ENCODE measurements at regions not wholly inside any gene's neighbourhood (a gene's known extent, or its start where the extent isn't known, plus 50 kb on each side); places are given as distances from the start of the nearest gene placed in this dataset.

DNA sequence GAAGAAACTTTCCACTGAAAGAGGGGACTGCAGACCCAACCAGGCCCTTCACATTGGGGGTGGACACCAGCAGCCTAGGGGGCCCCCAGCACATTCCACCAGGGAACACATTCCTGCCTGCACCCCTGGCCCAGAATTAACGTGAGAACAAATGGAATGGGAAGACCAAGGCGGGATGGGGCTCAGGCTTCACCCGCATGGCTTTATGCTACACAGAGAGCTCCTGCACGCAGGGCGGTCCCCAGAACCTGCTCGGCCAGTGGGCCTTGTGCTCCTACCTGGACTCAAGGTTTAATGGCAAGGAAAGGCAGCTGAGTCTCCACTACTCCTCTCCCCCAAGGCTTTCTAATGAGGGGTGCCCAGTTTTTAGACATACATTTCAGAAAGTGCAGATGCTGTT lies 146.3 kb upstream of the GPR26 start:
- DNase-seq (ENCODE audit: low read depth): no peak
- H3K4me3 ChIP-seq (ENCODE audit: low read depth, low read length): no peak overlapping the region
- TF ChIP-seq CTCF (conservative IDR thresholded peaks at IDR 0.05; ENCODE audit: low read depth, low read length): no peak

DNA sequence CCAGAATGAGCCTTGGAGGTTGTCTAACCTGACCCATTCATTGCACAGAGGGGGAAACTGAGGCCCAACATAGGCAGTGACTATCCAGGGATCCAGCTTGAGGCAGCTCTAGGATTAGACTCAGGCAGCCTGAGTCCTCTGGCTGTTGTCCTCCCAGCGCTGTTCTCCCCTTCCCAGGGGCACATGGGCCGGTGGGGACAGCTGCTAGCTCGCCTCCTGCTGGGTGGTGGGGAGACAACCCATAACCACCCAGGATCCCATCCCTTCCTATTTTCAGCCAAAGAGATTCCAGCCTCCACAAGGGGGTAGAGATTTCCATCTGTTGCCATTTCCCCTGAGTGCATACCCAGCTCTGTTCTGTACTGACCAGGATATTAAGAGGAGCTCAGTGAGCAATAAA lies 145.1 kb upstream of the GPR26 start:
- no peak overlapping the region for H3K4me3 ChIP-seq (ENCODE audit: low read depth, low read length)
- no peak for DNase-seq (ENCODE audit: low read depth)
- no peak for TF ChIP-seq CTCF (conservative IDR thresholded peaks at IDR 0.05; ENCODE audit: low read depth, low read length)

DNA sequence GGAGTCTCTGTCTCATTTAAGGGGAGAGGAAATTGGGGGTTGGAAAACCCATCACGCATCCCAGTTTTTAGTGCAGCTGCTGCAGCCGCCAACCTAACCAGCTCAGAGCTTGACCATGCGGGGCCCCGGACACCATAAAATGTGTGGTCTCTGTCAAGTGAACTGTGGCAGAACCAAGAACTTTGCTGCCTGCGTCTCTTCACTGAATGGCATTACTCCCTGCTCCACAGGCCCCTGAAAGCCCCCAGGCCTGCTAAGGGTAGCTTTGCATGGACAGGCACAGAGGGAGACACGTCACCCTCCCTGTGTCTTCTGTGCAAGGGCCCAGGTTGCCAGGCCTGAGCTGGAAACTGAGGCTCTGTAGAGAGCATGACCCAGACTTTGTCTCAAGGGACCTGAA lies 144.6 kb upstream of the GPR26 start:
- DNase-seq (ENCODE audit: low read depth): no peak
- no peak overlapping the region for H3K4me3 ChIP-seq (ENCODE audit: low read depth, low read length)
- no peak for TF ChIP-seq CTCF (conservative IDR thresholded peaks at IDR 0.05; ENCODE audit: low read depth, low read length)

DNA sequence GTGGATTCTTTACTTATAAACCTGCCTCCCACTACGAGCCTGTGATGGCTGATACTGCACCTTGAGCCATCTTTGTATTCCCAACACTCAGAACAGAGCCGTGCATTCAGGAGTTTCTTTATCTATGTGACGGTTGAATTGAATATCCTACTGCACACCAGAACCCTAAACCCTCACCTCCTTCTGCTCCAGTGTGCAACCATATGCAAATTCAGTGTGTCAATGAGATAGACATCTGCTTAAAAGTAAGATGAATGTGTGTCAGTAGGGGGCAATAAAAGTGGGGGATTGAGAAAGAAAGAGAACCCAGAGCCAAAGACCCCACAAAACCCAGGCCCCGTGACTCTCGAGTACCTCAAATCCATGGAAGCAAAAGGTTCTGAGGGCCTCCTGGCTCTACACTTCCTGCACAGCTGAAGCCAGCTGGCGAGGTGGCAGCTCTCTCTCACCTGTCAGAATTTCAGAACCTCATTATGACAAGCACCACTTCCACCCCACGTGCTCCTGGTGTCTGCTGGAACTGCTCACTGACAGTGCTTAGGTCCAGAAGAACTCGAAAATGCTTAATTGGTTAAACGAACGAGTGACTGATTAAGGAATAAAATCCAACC lies 143.3 kb upstream of the GPR26 start:
- no peak for TF ChIP-seq CTCF (conservative IDR thresholded peaks at IDR 0.05; ENCODE audit: low read depth, low read length)
- DNase-seq (ENCODE audit: low read depth): no peak
- H3K4me3 ChIP-seq (ENCODE audit: low read depth, low read length): no peak overlapping the region

DNA sequence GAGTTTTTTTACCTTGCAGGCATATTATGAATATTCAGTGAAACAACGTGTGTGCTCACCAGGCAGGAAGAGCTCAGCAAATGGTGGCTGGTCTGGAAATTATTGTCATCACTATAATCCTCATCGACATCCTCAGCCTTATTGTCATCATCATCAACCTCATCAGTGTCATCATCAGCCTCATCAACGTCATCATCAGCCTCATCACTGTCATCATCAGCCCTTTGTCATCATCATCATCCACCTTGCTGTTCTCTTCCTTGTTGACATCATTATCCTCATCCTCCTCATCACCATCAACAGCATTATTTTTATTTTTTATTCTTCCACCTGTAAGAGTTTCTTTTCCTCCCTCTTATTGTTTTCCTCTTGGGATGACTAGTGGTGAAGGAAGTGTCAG lies 142.3 kb upstream of the GPR26 start:
- TF ChIP-seq CTCF (conservative IDR thresholded peaks at IDR 0.05; ENCODE audit: low read depth, low read length): no peak
- H3K4me3 ChIP-seq (ENCODE audit: low read depth, low read length): no peak overlapping the region
- DNase-seq (ENCODE audit: low read depth): no peak

- no peak overlapping the region for H3K4me3 ChIP-seq (ENCODE audit: low read depth, low read length)
- TF ChIP-seq CTCF (conservative IDR thresholded peaks at IDR 0.05; ENCODE audit: low read depth, low read length): no peak
- DNase-seq (ENCODE audit: low read depth): no peak
These were observed 139.6 kb upstream of the GPR26 start for GRCh38 chr10:123526356-123527064.

GRCh38 chr10:123527151-123527550 lies 139.0 kb upstream of the GPR26 start:
- DNase-seq (ENCODE audit: low read depth): no peak
- no peak for TF ChIP-seq CTCF (conservative IDR thresholded peaks at IDR 0.05; ENCODE audit: low read depth, low read length)

More at GRCh38 chr10:123527151-123527550, 139.0 kb upstream of the GPR26 start:
- H3K4me3 ChIP-seq (ENCODE audit: low read depth, low read length): no peak overlapping the region

Data from epithelial cell of proximal tubule (primary cell).